Thymus (tissue), 11 donors: ENCODE measurements at regions not wholly inside any gene's neighbourhood (a gene's known extent, or its start where the extent isn't known, plus 50 kb on each side); places are given as distances from the start of the nearest gene placed in this dataset.

Experiments used
- DNase-seq, 9 donors: peaks; one replicate each; pipeline ENCODE4 v3.0.0-alpha.2; 2013; ENCODE audit warnings: low spot score in 9 of 9, low read depth in 6 of 9, missing footprints in 1 of 9
- H3K27ac ChIP-seq, 2 donors: one replicate each; pipeline ENCODE4 v1.5.1; 2013; ENCODE audit warnings: control low read depth in 1 of 2, low read depth in 1 of 2, low read length in 1 of 2, mild to moderate bottlenecking in 1 of 2, moderate library complexity in 1 of 2
- H3K27me3 ChIP-seq, 2 donors: one replicate each; pipeline ENCODE4 v1.5.1; 2013; ENCODE audit warnings: low read length in 1 of 2; ENCODE audit not compliant: control insufficient read depth in 2 of 2, insufficient read depth in 1 of 2
- H3K36me3 ChIP-seq, 2 donors: one replicate each; pipeline ENCODE4 v1.5.1; 2013; ENCODE audit warnings: low read length in 1 of 2, mild to moderate bottlenecking in 1 of 2, moderate library complexity in 1 of 2; ENCODE audit not compliant: control insufficient read depth in 2 of 2, insufficient read depth in 2 of 2
- H3K4me1 ChIP-seq, 2 donors: one replicate each; pipeline ENCODE4 v1.5.1; 2013; ENCODE audit warnings: low read length in 2 of 2; ENCODE audit not compliant: control insufficient read depth in 2 of 2, insufficient read depth in 2 of 2
- H3K4me3 ChIP-seq, 2 donors: one replicate each; pipeline ENCODE4 v1.5.1; 2013; ENCODE audit warnings: low read length in 2 of 2, control low read depth in 1 of 2, mild to moderate bottlenecking in 1 of 2
- H3K9me3 ChIP-seq, 2 donors: one replicate each; pipeline ENCODE4 v1.5.1; 2013; ENCODE audit warnings: low read length in 1 of 2, mild to moderate bottlenecking in 1 of 2; ENCODE audit not compliant: control insufficient read depth in 2 of 2, insufficient read depth in 1 of 2
- WGBS: extraction: QIAGEN DNeasy Blood & Tissue Kit; methylation state at CpG from one replicate; pipeline ENCODE4 v1.1.7; 2013; 5-methylcytosine and 5-hydroxymethylcytosine counted together
- donor health status: healthy.

GRCh38 chr4:159422626-159423025 lies 319.7 kb downstream of the RAPGEF2 start:
- WGBS = 95% methylated on average over 1 of the region's 1 CpG
- no peak for DNase-seq
- Histone ChIP-seq H3K27ac (no peak overlapping the region), H3K4me1 (no peaks in the 10 kb centered on the region), H3K9me3 (peaks cover 2 to 13% of the 10 kb centered on the region in 2 donors), H3K4me3 (no peak overlapping the region), H3K36me3 (no peaks in the 10 kb centered on the region), H3K27me3 (no peaks in the 10 kb centered on the region)

- H3K27me3 ChIP-seq = no peaks in the 10 kb centered on the region
- no peak overlapping the region for H3K4me3 ChIP-seq
- no peaks in the 10 kb centered on the region for H3K36me3 ChIP-seq
- WGBS = 71% methylated on average over 4 of the region's 4 CpGs
- no peak for DNase-seq
- H3K4me1 ChIP-seq = no peaks in the 10 kb centered on the region
- H3K27ac ChIP-seq = no peak overlapping the region
- peaks cover 0 to 6% of the 10 kb centered on the region in 2 donors for H3K9me3 ChIP-seq
Measured at GRCh38 chr4:159425737-159426305, 322.9 kb downstream of the RAPGEF2 start.

DNA sequence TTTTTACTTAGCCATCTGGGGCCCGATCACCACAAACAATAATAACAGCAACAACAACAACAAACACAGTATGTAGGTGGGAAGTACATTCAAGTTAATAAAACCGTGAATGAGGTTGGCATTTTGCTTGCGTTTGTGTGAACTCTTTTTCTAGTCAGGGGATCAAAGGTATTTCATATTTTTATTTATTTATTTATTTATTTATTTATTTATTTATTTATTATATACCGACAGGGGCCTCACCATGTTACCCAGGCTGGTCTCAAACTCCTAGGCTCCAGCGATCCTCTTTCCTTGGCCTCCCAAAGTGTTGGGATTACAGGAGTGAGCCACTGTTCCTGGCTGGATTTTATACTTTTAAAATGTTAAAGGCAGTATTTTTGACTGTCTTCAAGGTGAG lies 325.4 kb downstream of the RAPGEF2 start:
- no peaks in the 10 kb centered on the region for H3K27me3 ChIP-seq
- WGBS = 98% methylated on average over 5 of the region's 5 CpGs
- H3K4me1 ChIP-seq = no peaks in the 10 kb centered on the region
- no peaks in the 10 kb centered on the region for H3K9me3 ChIP-seq
- H3K27ac ChIP-seq = no peak overlapping the region
- DNase-seq = no peak
- no peak overlapping the region for H3K4me3 ChIP-seq
- H3K36me3 ChIP-seq = no peaks in the 10 kb centered on the region

GRCh38 chr4:159428975-159429692 lies 326.3 kb downstream of the RAPGEF2 start:
- Histone ChIP-seq H3K4me1 (no peaks in the 10 kb centered on the region), H3K36me3 (no peaks in the 10 kb centered on the region), H3K9me3 (no peaks in the 10 kb centered on the region), H3K4me3 (no peak overlapping the region), H3K27ac (no peak overlapping the region), H3K27me3 (no peaks in the 10 kb centered on the region)
- DNase-seq = no peak
- WGBS = 51% methylated on average over 6 of the region's 6 CpGs

- no peak overlapping the region for H3K27ac ChIP-seq
- H3K36me3 ChIP-seq = no peaks in the 10 kb centered on the region
- H3K4me1 ChIP-seq = no peaks in the 10 kb centered on the region
- H3K9me3 ChIP-seq = no peaks in the 10 kb centered on the region
- no peak for DNase-seq
- 6% methylated on average over 3 of the region's 3 CpGs for WGBS
- H3K4me3 ChIP-seq = no peak overlapping the region
- H3K27me3 ChIP-seq = no peaks in the 10 kb centered on the region
Measured at GRCh38 chr4:159429693-159430035, 326.8 kb downstream of the RAPGEF2 start.

DNA sequence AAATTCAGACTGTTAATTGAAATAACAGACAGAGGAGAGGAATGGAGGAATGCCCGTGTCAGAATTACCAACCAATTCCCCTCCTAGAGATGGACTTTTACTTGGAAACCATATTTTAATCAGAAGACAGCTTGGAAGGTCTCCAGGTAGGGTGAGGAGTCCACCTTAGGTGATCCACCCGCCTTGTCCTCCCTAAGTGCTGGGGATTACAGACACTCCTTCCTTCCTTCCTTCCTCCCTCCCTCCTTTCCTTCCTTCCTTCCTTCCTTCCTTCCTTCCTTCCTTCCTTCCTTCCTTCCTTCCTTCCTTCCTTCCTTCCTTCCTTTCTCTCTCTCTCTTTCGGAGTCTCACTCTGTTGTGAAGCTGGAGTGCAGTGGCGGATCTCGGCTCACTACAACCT lies 328.0 kb downstream of the RAPGEF2 start:
- no peaks in the 10 kb centered on the region for H3K36me3 ChIP-seq
- no peaks in the 10 kb centered on the region for H3K27me3 ChIP-seq
- no peaks in the 10 kb centered on the region for H3K9me3 ChIP-seq
- H3K27ac ChIP-seq = no peak overlapping the region
- no peaks in the 10 kb centered on the region for H3K4me1 ChIP-seq
- 88% methylated on average over 5 of the region's 5 CpGs for WGBS
- no peak overlapping the region for H3K4me3 ChIP-seq
- DNase-seq = no peak

DNA sequence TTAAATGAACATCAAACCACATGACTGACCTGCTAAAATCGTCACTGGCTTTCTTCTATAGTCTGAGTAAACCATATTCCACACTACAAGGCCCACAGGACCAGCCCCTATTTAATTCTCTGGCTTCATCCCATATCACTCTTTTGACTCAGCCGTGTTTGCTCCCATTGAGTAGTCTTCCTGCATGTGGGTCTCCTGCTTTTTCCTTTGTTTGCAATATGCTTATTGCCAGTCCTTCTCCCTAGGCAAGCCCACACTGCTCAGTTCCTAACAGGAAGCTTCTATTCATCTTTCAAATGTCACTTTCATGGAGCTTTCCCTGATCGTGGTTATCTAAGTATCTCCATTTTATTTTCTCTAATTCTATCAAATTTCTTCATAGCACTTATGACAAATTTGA lies 329.6 kb downstream of the RAPGEF2 start:
- Histone ChIP-seq H3K36me3 (no peaks in the 10 kb centered on the region), H3K27me3 (no peaks in the 10 kb centered on the region), H3K4me3 (no peak overlapping the region), H3K4me1 (no peaks in the 10 kb centered on the region), H3K9me3 (no peaks in the 10 kb centered on the region), H3K27ac (no peak overlapping the region)
- DNase-seq = no peak
- WGBS = 54% methylated on average over 3 of the region's 3 CpGs

DNA sequence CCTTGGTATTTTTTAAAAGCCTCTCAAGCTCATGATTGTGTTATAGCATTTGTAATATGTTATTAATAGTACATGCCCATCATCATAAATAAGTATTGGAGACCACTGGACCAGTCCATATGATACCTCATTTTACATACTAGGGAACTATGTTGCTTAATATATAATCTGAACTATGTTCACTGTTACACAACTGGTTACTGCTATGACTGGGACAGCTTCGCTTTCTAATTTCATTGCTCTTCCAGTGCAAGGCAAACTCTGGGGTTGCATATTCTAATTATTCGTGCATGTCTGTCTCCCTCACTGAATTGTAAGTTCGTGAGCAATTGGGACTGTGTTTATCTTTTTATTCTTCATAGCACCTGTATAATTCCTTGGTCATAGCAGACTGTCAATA lies 330.5 kb downstream of the RAPGEF2 start:
- no peaks in the 10 kb centered on the region for H3K4me1 ChIP-seq
- no peaks in the 10 kb centered on the region for H3K36me3 ChIP-seq
- DNase-seq = no peak
- H3K4me3 ChIP-seq = no peak overlapping the region
- no peaks in the 10 kb centered on the region for H3K27me3 ChIP-seq
- no peak overlapping the region for H3K27ac ChIP-seq
- H3K9me3 ChIP-seq = peaks cover 0 to 2% of the 10 kb centered on the region in 2 donors
- WGBS = 91% methylated on average over 3 of the region's 3 CpGs

GRCh38 chr4:159434114-159434870 lies 331.4 kb downstream of the RAPGEF2 start:
- Histone ChIP-seq H3K9me3 (peaks cover 0 to 3% of the 10 kb centered on the region in 2 donors), H3K27me3 (no peaks in the 10 kb centered on the region), H3K36me3 (no peaks in the 10 kb centered on the region), H3K27ac (no peak overlapping the region), H3K4me3 (no peak overlapping the region), H3K4me1 (no peaks in the 10 kb centered on the region)
- 67% methylated on average over 4 of the region's 4 CpGs for WGBS
- DNase-seq = no peak
